BJ (cell line): ENCODE measurements at regions not wholly inside any gene's neighbourhood (a gene's known extent, or its start where the extent isn't known, plus 50 kb on each side); places are given as distances from the start of the nearest gene placed in this dataset.

Experiments used
- CTCF ChIA-PET: fragments of 350-600 bp; formaldehyde crosslinking; extraction: SDS; loops from one replicate; lab custom pipeline; 2021; ENCODE audit warnings: antibody characterized with exemption, inconsistent platforms; lab: Yijun Ruan, JAX
- POLR2A ChIA-PET: fragments of 300-600 bp; sonication (Branson Sonifier 250); formaldehyde crosslinking; extraction: SDS; loops from one replicate; lab custom pipeline; 2021; ENCODE audit warnings: antibody characterized with exemption; lab: Charles Lee
- DNase-seq: peaks from one replicate; pipeline ENCODE4 v3.0.0-alpha.2; 2011; ENCODE audit warnings: low read depth
- H3K27me3 ChIP-seq: 2 replicates; pipeline ENCODE4 v1.6.0; 2011; ENCODE audit warnings: low read length; ENCODE audit not compliant: control insufficient read depth, insufficient read depth
- H3K36me3 ChIP-seq: 2 replicates; pipeline ENCODE4 v1.5.1; 2011; ENCODE audit warnings: low read length; ENCODE audit not compliant: control insufficient read depth, insufficient read depth
- H3K4me3 ChIP-seq: 2 replicates; pipeline ENCODE4 v1.5.1; 2011; ENCODE audit warnings: low read depth, mild to moderate bottlenecking, control low read depth, low read length
- CTCF ChIP-seq: IDR thresholded peaks from 2 replicates; pipeline ENCODE4 v1.5.1; 2011; ENCODE audit warnings: low read depth, mild to moderate bottlenecking, control low read depth, inconsistent platforms, low read length, moderate library complexity; ENCODE audit not compliant: insufficient read depth

DNA sequence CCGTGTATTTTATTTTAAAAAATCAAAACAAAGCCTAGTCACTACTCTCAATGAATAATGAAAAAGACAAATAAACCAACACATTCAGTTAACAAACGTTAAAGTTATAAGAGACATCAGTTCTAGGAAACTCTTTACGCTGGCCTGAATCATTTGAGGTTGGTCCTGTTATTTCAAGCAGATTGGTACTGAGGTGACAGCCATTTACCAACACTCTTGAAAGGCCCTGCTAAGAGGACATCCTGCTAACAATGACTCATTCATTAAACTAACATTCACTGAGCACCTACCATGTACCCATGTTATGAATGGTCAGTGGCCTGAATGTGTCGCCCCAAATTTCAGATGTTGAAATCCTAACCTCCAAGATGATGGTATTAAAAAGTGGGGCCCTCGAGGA is 57.1 kb upstream of the ADGRG2 start:
- no peaks in the 10 kb centered on the region for H3K36me3 ChIP-seq
- POLR2A ChIA-PET, result no interaction called here
- H3K4me3 ChIP-seq, result no peak overlapping the region
- H3K27me3 ChIP-seq, result no peaks in the 10 kb centered on the region
- DNase-seq, result no peak
- CTCF ChIA-PET, result no interaction called here
- TF ChIP-seq CTCF, result no peak

DNA sequence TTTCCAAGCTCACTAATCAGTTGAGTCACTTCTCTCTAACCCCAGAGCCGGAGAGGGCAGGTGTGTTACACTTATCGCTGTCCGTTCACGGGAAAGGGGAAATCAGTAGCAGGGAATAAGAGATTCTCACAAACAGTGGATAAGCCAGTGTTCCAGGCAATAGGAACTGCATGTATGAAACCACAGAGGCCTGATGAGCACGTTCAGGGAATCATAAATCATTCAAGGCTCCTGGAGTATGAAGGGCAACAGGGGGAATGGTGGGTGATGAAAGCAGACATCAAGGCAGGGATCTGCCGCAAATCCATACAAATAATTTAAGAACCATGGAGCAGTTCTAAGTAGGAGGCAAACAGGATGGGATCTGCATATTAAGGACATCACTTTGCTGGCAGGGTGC is 59.1 kb upstream of the ADGRG2 start:
- no peaks in the 10 kb centered on the region for H3K36me3 ChIP-seq
- no peak for TF ChIP-seq CTCF
- CTCF ChIA-PET, result no interaction called here
- POLR2A ChIA-PET, result no interaction called here
- H3K27me3 ChIP-seq, result no peaks in the 10 kb centered on the region
- no peak overlapping the region for H3K4me3 ChIP-seq
- DNase-seq, result no peak

DNA sequence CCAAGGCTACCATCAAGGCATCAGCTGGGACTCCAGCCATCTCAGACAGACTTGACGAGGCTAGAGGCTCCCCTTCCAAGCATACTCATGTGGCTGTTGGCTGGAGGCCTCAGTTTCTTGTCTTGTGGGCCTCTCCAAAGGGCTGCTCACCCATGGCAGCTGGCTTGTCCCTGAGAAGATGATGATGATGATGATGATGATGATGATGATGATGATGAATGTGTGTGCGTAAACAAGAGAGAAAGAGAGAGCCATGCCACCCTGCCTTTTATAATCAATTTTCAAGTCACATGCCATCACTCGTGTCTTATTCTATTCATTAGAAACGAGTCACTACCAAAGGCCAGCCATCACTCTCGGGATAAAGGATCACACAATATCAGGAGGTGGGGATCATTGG is 60.5 kb upstream of the ADGRG2 start:
- H3K36me3 ChIP-seq, result no peaks in the 10 kb centered on the region
- DNase-seq, result no peak
- no peaks in the 10 kb centered on the region for H3K27me3 ChIP-seq
- no peak overlapping the region for H3K4me3 ChIP-seq
- CTCF ChIA-PET, result no interaction called here
- TF ChIP-seq CTCF, result no peak
- POLR2A ChIA-PET, result no interaction called here

- CTCF ChIA-PET, result interaction anchor here (0.8 kb wide), 1 partner anchor 110 kb away, joined by 3 read pairs; no protein-coding TSS in a partner anchor
- TF ChIP-seq CTCF, result no peak
- H3K36me3 ChIP-seq, result no peaks in the 10 kb centered on the region
- H3K4me3 ChIP-seq, result no peak overlapping the region
- POLR2A ChIA-PET, result no interaction called here
- H3K27me3 ChIP-seq, result no peaks in the 10 kb centered on the region
- DNase-seq, result no peak
These were observed 61.7 kb upstream of the ADGRG2 start for GRCh38 chrX:19183761-19184477.

DNA sequence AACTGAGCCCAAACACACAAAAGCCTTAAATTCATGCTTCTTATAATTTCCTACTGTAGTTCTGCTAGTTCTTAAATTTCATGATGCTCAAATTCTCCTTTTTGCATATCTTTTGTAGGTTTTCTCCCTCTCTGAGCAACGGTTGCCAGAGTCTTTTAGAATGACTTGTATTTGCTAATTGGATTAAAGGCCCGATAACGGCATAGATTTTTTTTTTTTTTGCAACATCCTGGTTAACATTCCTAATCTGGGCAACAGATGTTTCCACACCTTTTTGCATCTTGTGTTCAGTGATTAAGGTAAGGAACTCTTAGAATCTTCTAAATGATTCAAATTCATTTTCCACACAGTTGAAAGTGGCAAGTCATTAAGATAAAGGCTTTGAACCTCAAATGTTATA is 66.3 kb upstream of the ADGRG2 start:
- no peak for DNase-seq
- Histone ChIP-seq H3K27me3 (no peaks in the 10 kb centered on the region), H3K36me3 (no peaks in the 10 kb centered on the region), H3K4me3 (no peak overlapping the region)
- ChIA-PET POLR2A (no interaction called here), CTCF (no interaction called here)
- TF ChIP-seq CTCF, result no peak
